DMS153 treated with DMSO at 0.1 percent for 48 hours (cell line): ENCODE measurements at regions not wholly inside any gene's neighbourhood (a gene's known extent, or its start where the extent isn't known, plus 50 kb on each side); places are given as distances from the start of the nearest gene placed in this dataset.
A peak's percentile ranks its signal among the peaks of the same experiment; 100 is the strongest.
"Not testable (repeated sequence)": the region's sequence is repeated elsewhere in the genome, so short reads cannot be mapped to it uniquely, and the experiment has no call there.

ENCODE experiments used
- DNase-seq: peaks from one replicate; lab custom pipeline; 2025; ENCODE audit not compliant: unreplicated experiment; lab: John Stamatoyannopoulos, UW

DNA sequence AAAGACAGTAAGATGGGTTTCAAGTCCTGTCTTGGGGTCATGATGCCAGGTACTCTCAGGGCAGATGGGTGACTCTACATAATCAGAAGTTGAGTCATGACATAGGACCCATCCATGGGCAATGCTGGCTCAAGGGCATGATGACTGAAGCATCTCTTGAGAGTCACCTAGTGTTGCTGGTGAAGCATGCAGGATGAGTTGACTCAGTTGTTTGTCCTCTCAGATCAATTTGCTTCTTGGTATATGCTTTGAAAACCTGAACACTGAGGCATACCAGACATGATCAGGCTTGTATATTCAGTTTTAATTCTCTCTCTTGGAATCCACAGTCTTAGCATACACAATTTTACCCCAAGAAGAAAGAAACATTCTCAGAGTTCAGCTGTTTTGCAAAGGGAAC lies 658.9 kb upstream of the NXPH2 start:
- no peak for DNase-seq

GRCh38 chr2:139438478-139438877 lies 658.3 kb upstream of the NXPH2 start:
- no peak for DNase-seq

GRCh38 chr2:139427164-139427563 lies 647.0 kb upstream of the NXPH2 start:
- no peak for DNase-seq

DNA sequence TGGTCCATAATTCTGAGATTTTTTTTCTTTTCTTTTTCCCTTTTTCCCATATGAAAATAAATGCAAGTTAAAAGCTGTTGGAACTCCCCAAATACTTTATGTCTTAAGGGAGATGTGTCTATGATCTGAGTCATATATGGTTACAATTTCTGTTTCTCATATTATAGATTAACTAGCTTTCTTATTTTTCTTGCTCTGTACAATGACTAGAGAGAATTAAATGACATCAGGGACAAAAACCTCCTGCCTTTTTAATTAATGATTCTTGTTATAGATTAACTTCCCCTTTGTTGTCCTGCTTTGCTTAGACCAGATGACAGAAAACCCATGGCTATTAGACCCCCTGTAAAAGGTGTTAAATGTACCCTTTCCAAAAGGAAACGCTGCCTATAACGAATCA lies 643.9 kb upstream of the NXPH2 start:
- no peak for DNase-seq

DNA sequence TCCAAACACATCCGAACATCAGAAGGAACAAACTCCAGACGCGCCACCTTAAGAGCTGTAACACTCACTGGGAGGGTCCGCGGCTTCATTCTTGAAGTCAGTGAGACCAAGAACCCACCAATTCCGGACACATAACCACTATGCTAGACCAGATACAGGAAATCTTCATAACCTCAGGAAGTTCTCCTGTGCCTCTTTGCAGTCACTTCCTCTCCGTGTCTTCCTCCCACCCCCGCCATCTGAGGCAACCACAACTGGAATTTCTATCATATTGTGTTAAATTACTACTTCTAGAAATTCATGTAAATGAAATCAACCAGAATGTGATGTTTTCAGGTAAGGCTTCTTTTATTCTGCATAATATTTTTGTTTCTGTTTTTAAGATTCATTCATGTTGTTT lies 631.0 kb upstream of the NXPH2 start:
- no peak for DNase-seq

DNA sequence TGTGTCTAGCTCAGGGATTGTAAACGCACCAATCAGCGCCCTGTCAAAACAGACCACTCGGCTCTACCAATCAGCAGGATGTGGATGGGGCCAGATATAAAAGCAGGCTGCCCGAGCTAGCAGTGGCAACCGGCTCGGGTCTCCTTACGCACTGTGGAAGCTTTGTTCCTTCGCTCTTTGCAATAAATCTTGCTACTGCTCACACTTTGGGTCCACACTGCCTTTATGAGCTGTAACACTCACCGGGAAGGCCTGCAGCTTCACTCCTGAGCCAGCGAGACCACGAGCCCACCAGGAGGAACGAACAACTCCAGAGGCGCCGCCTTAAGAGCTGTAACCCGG lies 630.6 kb upstream of the NXPH2 start:
- DNase-seq: not testable (repeated sequence)

- not testable (repeated sequence) for DNase-seq
Observed at GRCh38 chr2:139410147-139410832, 630.1 kb upstream of the NXPH2 start.

DNA sequence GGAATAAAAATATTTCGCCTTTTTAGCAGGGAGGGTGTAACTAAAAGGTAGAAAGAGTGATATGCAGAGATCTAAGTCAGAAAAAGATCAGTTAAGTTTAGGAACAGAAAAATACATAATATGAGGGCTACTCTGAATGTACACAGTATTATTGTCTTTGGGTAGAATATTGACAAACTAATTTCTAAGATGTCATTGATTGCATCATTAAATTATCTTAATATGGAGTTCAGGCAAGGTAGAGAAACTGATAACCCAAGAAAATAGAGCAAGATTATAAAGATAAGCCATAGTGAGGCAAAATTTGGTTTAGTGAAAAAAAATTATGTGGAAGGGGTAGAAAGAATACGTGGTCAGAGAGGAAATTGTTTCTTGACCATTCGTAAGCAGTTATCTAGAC lies 629.0 kb upstream of the NXPH2 start:
- DNase-seq: no peak

- DNase-seq: no peak
Observed at GRCh38 chr2:139403948-139404347, 623.8 kb upstream of the NXPH2 start.

DNA sequence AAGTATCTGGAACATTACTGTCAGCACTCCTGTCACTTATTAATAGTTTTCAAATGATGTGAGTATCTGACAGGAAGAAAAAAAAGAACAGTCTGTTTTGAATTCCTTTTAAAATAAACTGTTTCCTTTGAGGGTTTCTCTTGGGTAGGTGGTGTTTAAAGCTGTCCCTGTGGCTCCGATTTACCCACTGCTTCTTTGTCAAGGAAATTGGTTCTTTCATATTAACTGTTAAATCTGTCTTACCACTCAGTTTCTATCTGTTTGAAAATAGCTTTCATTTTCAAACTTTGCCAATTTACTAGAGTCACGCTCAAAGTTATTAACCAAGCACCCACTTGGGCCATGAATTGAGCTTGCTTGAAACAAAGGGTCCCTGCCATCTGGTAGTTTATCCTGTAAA lies 614.6 kb upstream of the NXPH2 start:
- DNase-seq: no peak

DNA sequence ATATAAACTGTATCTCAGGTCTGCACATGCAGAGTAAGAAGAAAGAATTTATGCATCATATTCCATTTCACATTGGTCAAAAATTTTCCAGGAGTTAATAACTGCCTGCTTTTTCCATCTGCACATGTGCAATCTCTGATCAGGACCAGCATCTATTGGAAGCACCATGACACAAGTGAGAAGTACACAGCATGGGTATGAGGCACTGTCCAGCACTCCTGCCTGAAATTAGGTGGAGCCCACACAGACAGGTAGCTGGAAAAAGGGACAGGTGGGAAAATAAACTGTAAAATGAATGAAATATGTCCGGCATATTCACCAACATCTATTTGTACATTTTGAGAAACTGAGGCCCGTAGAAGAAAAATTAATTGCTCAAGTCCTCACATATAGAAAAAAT lies 609.2 kb upstream of the NXPH2 start:
- no peak for DNase-seq

GRCh38 chr2:139386401-139386800 lies 606.2 kb upstream of the NXPH2 start:
- DNase-seq: no peak

- DNase-seq: no peak
Observed at GRCh38 chr2:139383532-139383931, 603.3 kb upstream of the NXPH2 start.

DNA sequence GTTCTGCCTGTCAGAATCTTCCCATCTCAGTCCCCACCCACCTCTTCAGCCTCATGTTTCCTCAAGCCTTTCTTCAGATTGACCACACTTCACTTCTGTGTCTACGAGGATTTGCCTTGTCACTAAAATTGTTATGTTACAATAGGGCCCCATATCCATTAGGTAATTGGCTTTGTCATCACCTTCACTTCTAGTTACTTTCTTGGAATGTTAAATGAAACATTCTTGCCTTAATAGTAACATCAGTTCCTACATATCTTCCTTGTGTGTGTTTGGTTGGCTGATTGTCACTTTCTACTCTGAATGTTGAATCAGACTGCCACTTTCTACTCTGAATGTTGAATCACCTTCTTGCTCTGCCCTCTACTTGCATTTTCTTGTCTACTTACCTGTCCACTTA lies 599.9 kb upstream of the NXPH2 start:
- no peak for DNase-seq

DNA sequence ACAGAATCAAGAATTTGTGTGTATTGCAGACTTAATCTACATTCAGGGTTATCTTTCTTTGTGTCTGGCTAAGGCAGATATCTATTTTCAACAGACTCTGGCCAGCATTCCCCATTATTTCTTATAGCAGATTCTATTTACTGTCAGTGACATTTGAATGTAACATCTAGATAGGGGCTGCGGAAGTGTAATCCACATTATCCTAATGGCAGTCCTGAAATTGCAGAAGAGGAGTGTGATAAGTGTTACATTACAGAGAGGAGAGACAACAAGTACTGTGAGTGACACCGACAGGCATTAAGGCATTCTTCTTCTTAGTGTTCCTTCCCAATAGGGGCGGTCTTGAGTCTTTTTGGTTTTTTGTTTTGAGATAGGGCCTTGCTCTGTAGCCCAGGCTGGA lies 598.2 kb upstream of the NXPH2 start:
- no peak for DNase-seq

GRCh38 chr2:139374296-139374850 lies 594.2 kb upstream of the NXPH2 start:
- DNase-seq: no peak

- DNase-seq: no peak
Observed at GRCh38 chr2:139369423-139370409, 589.5 kb upstream of the NXPH2 start.

DNA sequence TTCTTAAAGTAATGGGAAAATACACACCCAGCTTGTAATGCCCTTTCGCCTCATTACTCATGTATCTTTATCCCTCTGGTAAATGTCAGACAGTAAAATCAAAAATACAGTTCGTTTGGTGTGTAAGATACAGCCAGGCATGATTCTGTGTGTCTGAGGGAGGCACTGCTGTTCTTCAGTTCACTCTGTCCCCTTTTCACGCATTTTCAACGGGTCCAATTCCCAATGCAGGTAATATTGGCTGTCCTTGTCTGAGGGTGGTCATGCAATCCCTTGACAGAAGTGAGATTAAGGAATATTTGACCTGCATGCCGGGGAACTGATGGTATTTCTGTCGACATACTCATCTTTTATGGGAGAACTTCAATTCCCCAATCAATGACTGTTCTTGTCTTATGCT lies 587.2 kb upstream of the NXPH2 start:
- DNase-seq: no peak

DNA sequence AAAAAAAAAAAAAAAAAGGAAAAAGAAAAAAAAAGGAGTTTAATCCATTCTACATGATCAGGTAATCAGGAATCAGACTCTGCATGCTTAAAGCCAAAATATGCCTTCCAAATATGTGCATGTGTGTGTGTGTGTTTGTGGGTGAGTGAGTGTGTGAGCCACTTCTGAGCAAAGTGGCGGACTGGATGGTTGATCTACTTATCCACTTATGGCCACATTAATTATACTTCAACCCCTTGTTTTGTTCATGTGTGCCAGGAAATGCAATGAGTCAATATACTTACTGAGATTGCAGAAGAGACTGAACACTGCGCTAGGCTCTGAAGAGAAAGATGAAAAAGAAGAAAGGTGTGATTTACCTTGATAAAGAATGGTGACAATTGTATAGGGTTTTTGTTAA lies 586.5 kb upstream of the NXPH2 start:
- peak; percentile 64 for DNase-seq

DNA sequence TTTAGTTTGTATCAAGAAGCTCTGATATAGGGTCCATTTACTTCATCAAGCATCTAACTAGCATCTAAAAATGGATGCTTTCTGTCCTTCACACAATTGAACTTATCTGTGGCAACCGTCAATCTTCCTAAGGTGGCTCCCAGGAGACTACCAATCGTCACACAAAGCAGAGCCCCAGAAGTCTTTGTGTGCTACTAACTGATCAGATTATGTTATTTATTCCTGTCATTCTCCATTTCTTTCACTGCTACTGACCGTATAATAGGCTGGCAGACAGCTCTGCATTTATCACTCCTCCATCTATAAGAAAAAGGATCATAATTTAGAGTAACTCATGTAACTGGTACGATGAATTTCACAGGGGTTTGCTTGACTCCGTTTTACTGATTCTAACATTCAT lies 585.0 kb upstream of the NXPH2 start:
- DNase-seq: no peak

GRCh38 chr2:139360654-139361053 lies 580.5 kb upstream of the NXPH2 start:
- no peak for DNase-seq

DNA sequence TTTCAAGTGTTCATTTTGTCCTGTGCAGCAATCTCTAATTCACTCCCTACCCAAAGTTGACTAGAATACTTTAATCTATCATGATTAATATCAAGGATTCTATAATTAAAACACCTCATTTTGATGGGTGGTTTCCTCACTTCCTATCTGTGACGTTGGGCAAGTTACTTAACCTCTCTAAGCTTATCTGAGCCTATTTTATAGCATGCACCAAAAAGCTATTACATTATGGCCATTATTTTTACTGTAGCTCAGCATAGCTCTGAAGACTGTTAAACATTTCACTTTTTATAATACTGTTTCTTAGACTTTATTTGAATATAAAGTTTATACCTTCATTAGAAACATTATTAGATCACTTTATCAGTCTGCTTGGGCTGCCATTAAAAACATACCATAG lies 579.6 kb upstream of the NXPH2 start:
- no peak for DNase-seq
